Lung (tissue), 11 donors: ENCODE measurements at regions not wholly inside any gene's neighbourhood (a gene's known extent, or its start where the extent isn't known, plus 50 kb on each side); places are given as distances from the start of the nearest gene placed in this dataset.

Experiments used
- ATAC-seq: fragments of 200-7000 bp; cut with Tn5 transposase; one replicate; pipeline ENCODE4 v1.9.1; 2020; ENCODE audit warnings: moderate number of reproducible peaks; ENCODE audit not compliant: insufficient read depth, low FRiP score
- DNase-seq, 3 donors: peaks; one replicate each; pipeline ENCODE4 v3.0.0-alpha.2; 2013 to 2017
- H3K27ac ChIP-seq, 2 donors: one replicate each; pipeline ENCODE4 v1.5.1; 2013; ENCODE audit warnings: mild to moderate bottlenecking in 2 of 2, moderate library complexity in 2 of 2, control low read depth in 1 of 2, inconsistent platforms in 1 of 2, low read depth in 1 of 2, low read length in 1 of 2
- H3K27me3 ChIP-seq, 3 donors: one replicate each; pipeline ENCODE4 v1.5.1; 2013; ENCODE audit warnings: low read length in 2 of 3; ENCODE audit not compliant: control insufficient read depth in 3 of 3, insufficient read depth in 3 of 3
- H3K36me3 ChIP-seq, 4 donors: one replicate each; pipeline ENCODE4 v1.5.1; 2013; ENCODE audit warnings: low read length in 4 of 4, mild to moderate bottlenecking in 1 of 4, moderate library complexity in 1 of 4; ENCODE audit not compliant: control insufficient read depth in 4 of 4, insufficient read depth in 4 of 4
- H3K4me1 ChIP-seq, 5 donors: one replicate each; pipeline ENCODE4 v1.5.1; 2013; ENCODE audit warnings: low read length in 5 of 5, mild to moderate bottlenecking in 2 of 5, moderate library complexity in 1 of 5; ENCODE audit not compliant: control insufficient read depth in 5 of 5, insufficient read depth in 5 of 5
- H3K4me3 ChIP-seq: one replicate; pipeline ENCODE4 v1.5.1; 2013; ENCODE audit warnings: mild to moderate bottlenecking, control low read depth, moderate library complexity
- H3K9ac ChIP-seq, 2 donors: one replicate each; pipeline ENCODE4 v1.5.1; 2013; ENCODE audit warnings: low read length in 2 of 2, control low read depth in 1 of 2; ENCODE audit not compliant: insufficient read depth in 1 of 2
- H3K9me3 ChIP-seq, 4 donors: one replicate each; pipeline ENCODE4 v1.5.1; 2013; ENCODE audit warnings: low read length in 3 of 4, mild to moderate bottlenecking in 1 of 4, moderate library complexity in 1 of 4; ENCODE audit not compliant: control insufficient read depth in 4 of 4, insufficient read depth in 3 of 4
- WGBS, 2 donors: extraction: QIAGEN DNeasy Blood & Tissue Kit; methylation state at CpG; one replicate each; pipeline ENCODE4 v1.1.7; 2013; 5-methylcytosine and 5-hydroxymethylcytosine counted together
- TF ChIP-seq, protein P1 (sequence below): IDR thresholded peaks from 2 replicates; pipeline ENCODE4 v1.5.1; 2012; ENCODE audit warnings: mild to moderate bottlenecking; ENCODE audit errors: control extremely low read depth, extremely low read depth
- donor health status: control.
- donor health status: control.
- donor health status: Bipolar disorder and iron deficiency.
- donor health status: healthy.
- donor health status: DM: yes; HTN: yes; CAD: no.

GRCh38 chr6:134374491-134375219, 56.7 kb upstream of the SGK1 start:
- TF ChIP-seq, protein P1, sequence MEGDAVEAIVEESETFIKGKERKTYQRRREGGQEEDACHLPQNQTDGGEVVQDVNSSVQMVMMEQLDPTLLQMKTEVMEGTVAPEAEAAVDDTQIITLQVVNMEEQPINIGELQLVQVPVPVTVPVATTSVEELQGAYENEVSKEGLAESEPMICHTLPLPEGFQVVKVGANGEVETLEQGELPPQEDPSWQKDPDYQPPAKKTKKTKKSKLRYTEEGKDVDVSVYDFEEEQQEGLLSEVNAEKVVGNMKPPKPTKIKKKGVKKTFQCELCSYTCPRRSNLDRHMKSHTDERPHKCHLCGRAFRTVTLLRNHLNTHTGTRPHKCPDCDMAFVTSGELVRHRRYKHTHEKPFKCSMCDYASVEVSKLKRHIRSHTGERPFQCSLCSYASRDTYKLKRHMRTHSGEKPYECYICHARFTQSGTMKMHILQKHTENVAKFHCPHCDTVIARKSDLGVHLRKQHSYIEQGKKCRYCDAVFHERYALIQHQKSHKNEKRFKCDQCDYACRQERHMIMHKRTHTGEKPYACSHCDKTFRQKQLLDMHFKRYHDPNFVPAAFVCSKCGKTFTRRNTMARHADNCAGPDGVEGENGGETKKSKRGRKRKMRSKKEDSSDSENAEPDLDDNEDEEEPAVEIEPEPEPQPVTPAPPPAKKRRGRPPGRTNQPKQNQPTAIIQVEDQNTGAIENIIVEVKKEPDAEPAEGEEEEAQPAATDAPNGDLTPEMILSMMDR = no peak
- Histone ChIP-seq H3K36me3 (no peaks in the 10 kb centered on the region), H3K4me3 (no peak overlapping the region), H3K27ac (peak overlapping the region in 1 of 2 donors; percentile 67), H3K9me3 (no peaks in the 10 kb centered on the region), H3K4me1 (no peaks in the 10 kb centered on the region), H3K9ac (no peak overlapping the region), H3K27me3 (no peaks in the 10 kb centered on the region)
- WGBS, 2 donors = 63 to 93% methylated on average over 4 of the region's 4 CpGs
- no peak for ATAC-seq
- no peak for DNase-seq

DNA sequence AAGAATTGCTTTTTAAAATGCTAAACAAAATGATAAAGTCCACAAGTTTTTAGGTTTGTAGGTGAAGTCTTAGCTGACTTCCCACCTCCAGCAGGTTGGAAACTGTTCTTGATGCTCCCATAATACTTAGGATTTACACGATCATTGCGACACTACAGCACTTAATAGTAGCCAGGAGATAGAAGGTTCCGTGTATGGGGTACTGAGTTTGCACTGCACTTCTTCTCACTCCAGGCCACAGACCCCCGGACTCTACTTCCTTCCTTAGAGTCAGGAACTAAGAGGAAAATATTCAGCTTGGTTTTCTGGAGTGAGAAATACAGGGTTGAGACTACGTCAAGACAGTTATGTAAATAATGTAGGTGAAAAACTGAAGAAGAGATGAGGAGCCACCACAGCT, 56.1 kb upstream of the SGK1 start:
- no peaks in the 10 kb centered on the region for H3K27me3 ChIP-seq
- no peaks in the 10 kb centered on the region for H3K9me3 ChIP-seq
- WGBS, 2 donors = 41 to 64% methylated on average over 5 of the region's 5 CpGs
- H3K4me3 ChIP-seq = no peak overlapping the region
- no peaks in the 10 kb centered on the region for H3K4me1 ChIP-seq
- TF ChIP-seq, protein P1 = no peak
- H3K36me3 ChIP-seq = no peaks in the 10 kb centered on the region
- no peak overlapping the region for H3K9ac ChIP-seq
- peak overlapping the region in 1 of 2 donors; percentile 49 for H3K27ac ChIP-seq
- no peak for DNase-seq
- ATAC-seq = no peak

- Histone ChIP-seq H3K27ac (no peak overlapping the region), H3K36me3 (no peaks in the 10 kb centered on the region), H3K9me3 (no peaks in the 10 kb centered on the region), H3K4me1 (no peaks in the 10 kb centered on the region), H3K27me3 (no peaks in the 10 kb centered on the region), H3K9ac (no peak overlapping the region), H3K4me3 (no peak overlapping the region)
- DNase-seq = peak in 2 of 3 donors; percentile 24 to 51
- 11 to 27% methylated on average over 5 of the region's 5 CpGs for whole genome bisulfite sequencing, 2 donors
- TF ChIP-seq, protein P1 = no peak
- peak; percentile 69 for ATAC-seq
Observed at GRCh38 chr6:134373282-134373922, 55.5 kb upstream of the SGK1 start.
